Natural killer cell (primary cell): ENCODE measurements at regions not wholly inside any gene's neighbourhood (a gene's known extent, or its start where the extent isn't known, plus 50 kb on each side); places are given as distances from the start of the nearest gene placed in this dataset.

Source experiments
- ATAC-seq, 3 donors: fragments of 150-1000 bp in 2 of 3; fragments of 200-7000 bp in 1 of 3; cut with Tn5 transposase; 1 replicate in 1 of 3; 2 replicates in 2 of 3; pipeline ENCODE4 v1.10.0; 2021; ENCODE audit warnings: mild to moderate bottlenecking in 2 of 3, moderate library complexity in 2 of 3
- DNase-seq, 2 donors: peaks; one replicate each; pipeline versions ENCODE4 v3.0.0 to v3.0.0-alpha.2; 2013 to 2021; ENCODE audit warnings: mixed read lengths in 1 of 2
- H3K27ac ChIP-seq: one replicate; pipeline ENCODE4 v1.5.1; 2013; ENCODE audit warnings: mild to moderate bottlenecking, low read length
- H3K27me3 ChIP-seq: one replicate; pipeline ENCODE4 v1.6.1; 2013; ENCODE audit warnings: low read length; ENCODE audit not compliant: control insufficient read depth, insufficient read depth
- H3K36me3 ChIP-seq: one replicate; pipeline ENCODE4 v1.6.1; 2013; ENCODE audit warnings: low read length; ENCODE audit not compliant: control insufficient read depth, insufficient read depth
- H3K4me1 ChIP-seq: one replicate; pipeline ENCODE4 v1.6.1; 2013; ENCODE audit warnings: low read length; ENCODE audit not compliant: control insufficient read depth, insufficient read depth
- H3K4me3 ChIP-seq: one replicate; pipeline ENCODE4 v1.5.1; 2013; ENCODE audit warnings: low read length
- H3K9me3 ChIP-seq: one replicate; pipeline ENCODE4 v1.6.1; 2013; ENCODE audit warnings: low read length; ENCODE audit not compliant: control insufficient read depth, insufficient read depth
- H3K27ac Mint-ChIP-seq, 2 donors: one replicate each; pipeline ENCODE4 v1.8.0; 2022; ENCODE audit warnings: mild to moderate bottlenecking in 2 of 2, mixed read lengths in 2 of 2, moderate library complexity in 1 of 2
- H3K27me3 Mint-ChIP-seq, 2 donors: one replicate each; pipeline ENCODE4 v1.8.0; 2022; ENCODE audit warnings: low read depth in 2 of 2, mixed read lengths in 2 of 2
- H3K36me3 Mint-ChIP-seq: one replicate; pipeline ENCODE4 v1.8.0; 2022; ENCODE audit warnings: mixed read lengths
- H3K4me1 Mint-ChIP-seq, 2 donors: one replicate each; pipeline ENCODE4 v1.8.0; 2022; ENCODE audit warnings: mixed read lengths in 2 of 2
- H3K4me3 Mint-ChIP-seq: one replicate; pipeline ENCODE4 v1.8.0; 2022; ENCODE audit warnings: mild to moderate bottlenecking, moderate library complexity, mixed read lengths
- H3K9me3 Mint-ChIP-seq, 2 donors: one replicate each; pipeline ENCODE4 v1.8.0; 2022; ENCODE audit warnings: mixed read lengths in 2 of 2
- WGBS: methylation state at CpG from one replicate; pipeline ENCODE4 v1.1.7; 2013; ENCODE audit warnings: missing lambda C conversion rate; ENCODE audit not compliant: insufficient coverage; 5-methylcytosine and 5-hydroxymethylcytosine counted together
- intact Hi-C: fragments of 100-400 bp; cut with micrococcal nuclease; formaldehyde crosslinking; loops from one replicate; pipeline ENCODE4 v1.14.2; 2022
- TF ChIP-seq, protein P1 (sequence below): fragments of 200-600 bp; IDR thresholded peaks from one replicate; pipeline ENCODE4 v1.8.0; 2022; ENCODE audit warnings: antibody characterized with exemption

DNA sequence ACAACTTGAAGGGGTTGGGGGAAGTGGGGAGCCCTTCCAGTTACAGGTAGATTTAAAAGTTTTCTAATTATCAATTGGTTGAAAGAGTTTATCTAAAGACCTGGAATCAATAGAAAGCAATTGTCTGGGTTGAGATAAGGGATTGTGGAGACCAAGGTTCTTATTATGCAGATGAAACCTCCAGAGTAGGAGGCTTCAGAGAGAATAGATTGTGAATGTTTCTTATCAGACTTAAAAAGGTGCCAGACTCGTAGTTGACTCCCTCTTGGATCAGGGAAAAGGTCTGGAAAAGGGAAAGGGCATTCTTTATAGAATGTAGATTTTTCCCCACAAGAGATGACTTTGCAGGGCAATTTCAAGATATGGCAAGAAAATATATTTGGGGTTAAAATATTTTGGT lies 100.8 kb downstream of the GADD45G start:
- Mint-ChIP-seq H3K4me1 (peaks cover 6% of the 10 kb centered on the region in 2 donors), H3K9me3 (no peaks in the 10 kb centered on the region), H3K27ac (no peak overlapping the region), H3K4me3 (no peak overlapping the region), H3K27me3 (peaks cover 2 to 14% of the 10 kb centered on the region in 2 donors), H3K36me3 (no peaks in the 10 kb centered on the region)
- Histone ChIP-seq H3K27ac (no peak overlapping the region), H3K9me3 (no peaks in the 10 kb centered on the region), H3K4me3 (no peak overlapping the region), H3K27me3 (no peaks in the 10 kb centered on the region), H3K36me3 (no peaks in the 10 kb centered on the region), H3K4me1 (peaks cover 15% of the 10 kb centered on the region)
- ATAC-seq: no peak
- intact Hi-C loops: no loop called here
- no peak for DNase-seq
- WGBS: 77% methylated on average over 1 of the region's 1 CpG
- TF ChIP-seq, protein P1, sequence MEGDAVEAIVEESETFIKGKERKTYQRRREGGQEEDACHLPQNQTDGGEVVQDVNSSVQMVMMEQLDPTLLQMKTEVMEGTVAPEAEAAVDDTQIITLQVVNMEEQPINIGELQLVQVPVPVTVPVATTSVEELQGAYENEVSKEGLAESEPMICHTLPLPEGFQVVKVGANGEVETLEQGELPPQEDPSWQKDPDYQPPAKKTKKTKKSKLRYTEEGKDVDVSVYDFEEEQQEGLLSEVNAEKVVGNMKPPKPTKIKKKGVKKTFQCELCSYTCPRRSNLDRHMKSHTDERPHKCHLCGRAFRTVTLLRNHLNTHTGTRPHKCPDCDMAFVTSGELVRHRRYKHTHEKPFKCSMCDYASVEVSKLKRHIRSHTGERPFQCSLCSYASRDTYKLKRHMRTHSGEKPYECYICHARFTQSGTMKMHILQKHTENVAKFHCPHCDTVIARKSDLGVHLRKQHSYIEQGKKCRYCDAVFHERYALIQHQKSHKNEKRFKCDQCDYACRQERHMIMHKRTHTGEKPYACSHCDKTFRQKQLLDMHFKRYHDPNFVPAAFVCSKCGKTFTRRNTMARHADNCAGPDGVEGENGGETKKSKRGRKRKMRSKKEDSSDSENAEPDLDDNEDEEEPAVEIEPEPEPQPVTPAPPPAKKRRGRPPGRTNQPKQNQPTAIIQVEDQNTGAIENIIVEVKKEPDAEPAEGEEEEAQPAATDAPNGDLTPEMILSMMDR: no peak

DNA sequence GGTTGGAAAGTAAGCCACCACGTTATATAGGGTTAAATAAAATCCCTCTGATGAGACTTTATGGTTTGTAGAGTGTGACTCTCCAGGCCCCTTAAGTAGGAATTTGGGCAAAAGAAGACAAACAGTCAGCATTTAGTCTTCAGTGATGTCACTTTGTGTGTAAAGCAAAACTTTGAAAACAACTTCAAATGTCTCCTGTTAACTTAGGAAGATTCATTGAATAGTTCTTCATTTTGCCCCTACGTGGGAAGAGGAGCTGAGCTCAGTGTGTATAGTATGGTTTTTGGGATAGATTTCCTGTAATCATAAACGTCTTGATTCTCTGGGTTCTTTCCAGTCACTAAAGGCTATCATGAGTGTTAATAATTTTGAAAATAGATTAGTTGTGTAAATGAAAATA lies 101.3 kb downstream of the GADD45G start:
- Histone ChIP-seq H3K36me3 (no peaks in the 10 kb centered on the region), H3K9me3 (no peaks in the 10 kb centered on the region), H3K4me3 (no peak overlapping the region), H3K27ac (no peak overlapping the region), H3K4me1 (peaks cover 12% of the 10 kb centered on the region), H3K27me3 (no peaks in the 10 kb centered on the region)
- H3K27me3 Mint-ChIP-seq: peaks cover 2 to 14% of the 10 kb centered on the region in 2 donors
- 68% methylated on average over 3 of the region's 3 CpGs for WGBS
- ATAC-seq: no peak
- H3K4me3 Mint-ChIP-seq: no peak overlapping the region
- H3K9me3 Mint-ChIP-seq: no peaks in the 10 kb centered on the region
- H3K36me3 Mint-ChIP-seq: no peaks in the 10 kb centered on the region
- TF ChIP-seq, protein P1: no peak
- intact Hi-C loops: no loop called here
- no peak for DNase-seq
- H3K27ac Mint-ChIP-seq: no peak overlapping the region
- peaks cover 1 to 3% of the 10 kb centered on the region in 2 donors for H3K4me1 Mint-ChIP-seq

DNA sequence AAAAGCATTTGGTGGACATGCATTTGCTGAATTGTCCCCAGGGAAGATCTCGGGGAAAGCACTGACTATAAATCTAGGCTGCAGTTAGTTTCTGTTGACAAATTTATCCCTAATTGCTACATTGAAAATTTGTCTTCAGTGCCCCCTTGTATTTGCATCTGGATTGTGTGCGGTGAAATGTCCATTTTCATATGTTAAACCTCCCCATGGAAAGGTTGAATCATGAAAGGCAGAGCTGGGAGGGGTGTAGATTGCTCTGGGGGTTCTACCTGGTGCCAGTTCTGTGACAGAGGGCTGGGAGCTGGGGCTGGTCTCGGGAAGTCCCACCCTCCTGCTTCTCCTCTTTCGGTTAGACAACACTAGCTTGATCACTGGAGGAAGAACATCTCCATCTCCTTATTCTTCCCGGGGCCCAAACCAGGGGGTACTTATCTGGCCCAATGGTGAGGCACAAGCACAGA lies 101.9 kb downstream of the GADD45G start:
- no peaks in the 10 kb centered on the region for H3K4me1 Mint-ChIP-seq
- H3K4me3 Mint-ChIP-seq: no peak overlapping the region
- H3K36me3 Mint-ChIP-seq: no peaks in the 10 kb centered on the region
- no peaks in the 10 kb centered on the region for H3K27me3 ChIP-seq
- no peak overlapping the region for H3K27ac ChIP-seq
- H3K4me1 ChIP-seq: peaks cover 6% of the 10 kb centered on the region
- no peak overlapping the region for H3K27ac Mint-ChIP-seq
- no peaks in the 10 kb centered on the region for H3K9me3 ChIP-seq
- no peak overlapping the region for H3K4me3 ChIP-seq
- no peaks in the 10 kb centered on the region for H3K36me3 ChIP-seq
- intact Hi-C loops: no loop called here
- WGBS: 80% methylated on average over 2 of the region's 5 CpGs
- ATAC-seq: no peak
- no peak for DNase-seq
- TF ChIP-seq, protein P1: no peak
- H3K27me3 Mint-ChIP-seq: peaks cover 2 to 14% of the 10 kb centered on the region in 2 donors
- no peaks in the 10 kb centered on the region for H3K9me3 Mint-ChIP-seq

DNA sequence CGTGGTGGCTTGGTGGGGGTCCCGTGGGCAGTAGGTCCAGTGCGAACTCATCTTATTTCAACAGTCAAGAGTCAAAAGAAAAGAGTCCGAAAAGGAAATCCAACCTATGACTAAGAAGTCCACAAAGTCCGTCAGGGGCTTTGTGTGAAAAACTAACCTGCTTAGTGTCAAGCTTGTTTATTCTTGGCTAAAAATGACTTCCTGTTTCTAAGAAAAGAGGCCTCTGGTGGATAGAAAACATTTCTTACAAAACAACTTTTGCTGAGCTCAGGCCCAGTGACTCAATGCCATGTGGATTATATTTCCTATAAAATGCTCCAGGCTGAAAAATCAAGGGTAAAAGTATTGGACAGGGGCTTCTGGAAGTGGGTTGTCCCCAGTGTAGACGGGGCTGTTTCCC lies 105.9 kb downstream of the GADD45G start:
- no peak overlapping the region for H3K27ac ChIP-seq
- Mint-ChIP-seq H3K27me3 (peaks cover 0 to 2% of the 10 kb centered on the region in 2 donors), H3K4me3 (no peak overlapping the region), H3K27ac (no peak overlapping the region), H3K9me3 (no peaks in the 10 kb centered on the region), H3K36me3 (no peaks in the 10 kb centered on the region), H3K4me1 (no peaks in the 10 kb centered on the region)
- no peak overlapping the region for H3K4me3 ChIP-seq
- TF ChIP-seq, protein P1: no peak
- 74% methylated on average over 6 of the region's 6 CpGs for WGBS
- DNase-seq: no peak
- no peaks in the 10 kb centered on the region for H3K9me3 ChIP-seq
- no peaks in the 10 kb centered on the region for H3K27me3 ChIP-seq
- intact Hi-C loops: no loop called here
- H3K4me1 ChIP-seq: no peaks in the 10 kb centered on the region
- H3K36me3 ChIP-seq: no peaks in the 10 kb centered on the region
- ATAC-seq: no peak
